ENCODE measurements at regions not wholly inside any gene's neighbourhood (a gene's known extent, or its start where the extent isn't known, plus 50 kb on each side); places are given as distances from the start of the nearest gene placed in this dataset.

GRCh38 chr13:59447031-59447430 is 716.7 kb downstream of the DIAPH3 start:
- no peak for DNase-seq (ENCODE audit: low read depth in 2 of 2)

DNA sequence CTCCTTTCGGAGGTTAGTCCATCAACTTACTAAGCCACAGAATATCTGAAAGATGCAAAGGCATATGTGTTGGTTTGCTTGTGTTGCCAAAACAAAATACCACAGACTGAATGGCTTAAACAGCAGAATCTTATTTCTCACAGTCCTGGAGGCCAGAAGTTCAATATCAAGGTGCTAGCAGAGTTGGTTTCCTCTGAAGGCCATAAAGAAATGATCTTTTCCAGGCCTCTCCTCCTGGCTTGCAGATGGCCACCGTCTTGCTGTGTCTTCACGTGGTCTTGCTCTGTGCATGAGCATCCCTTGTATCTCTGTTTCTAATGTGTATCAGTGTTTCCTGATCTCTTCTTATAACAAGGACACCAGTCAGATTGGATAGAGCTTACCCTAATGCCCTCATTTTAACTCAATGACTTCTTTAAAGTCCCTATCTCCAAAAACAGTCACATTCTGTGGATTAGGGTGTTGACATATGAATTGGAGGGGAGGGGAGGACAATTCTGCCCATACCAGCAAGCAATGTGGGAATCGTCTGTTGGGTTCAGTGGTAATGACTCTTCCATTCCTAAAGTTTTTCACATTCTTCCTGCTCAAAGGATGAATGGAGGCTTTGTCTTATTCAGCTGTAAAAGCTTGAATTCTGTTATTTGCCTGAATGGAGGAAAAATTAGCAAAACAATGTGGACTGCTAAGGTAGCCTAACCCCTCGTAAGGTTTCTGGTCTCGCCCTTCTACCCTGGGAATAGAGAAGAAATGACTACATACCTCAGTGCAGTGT is 715.7 kb downstream of the DIAPH3 start:
- no peak for DNase-seq (ENCODE audit: low read depth in 2 of 2)

- DNase-seq (ENCODE audit: low read depth in 2 of 2), result no peak
Measured at GRCh38 chr13:59449750-59450149, 714.0 kb downstream of the DIAPH3 start.

GRCh38 chr13:59450229-59450628 is 713.5 kb downstream of the DIAPH3 start:
- no peak for DNase-seq (ENCODE audit: low read depth in 2 of 2)

DNA sequence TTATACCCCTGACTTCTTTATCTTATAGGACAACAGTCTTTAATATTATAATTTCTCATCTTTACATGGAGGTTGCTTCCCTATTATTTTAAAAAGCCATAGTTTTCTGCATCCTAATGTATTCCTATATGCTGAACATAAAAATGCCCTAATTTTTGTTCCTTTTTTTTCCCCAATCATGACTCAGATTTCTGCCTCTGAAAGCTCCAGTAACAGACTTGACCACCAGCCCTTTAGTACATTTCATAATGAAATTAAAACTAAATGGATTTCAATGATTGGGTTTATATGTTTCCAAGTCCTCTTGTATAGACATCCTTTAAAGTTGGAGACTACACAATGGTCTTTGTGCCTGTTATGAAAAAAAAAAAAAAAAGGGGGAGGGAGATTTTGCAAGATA is 712.5 kb downstream of the DIAPH3 start:
- DNase-seq (ENCODE audit: low read depth in 2 of 2), result no peak

- no peak for DNase-seq (ENCODE audit: low read depth in 2 of 2)
Measured at GRCh38 chr13:59452189-59452890, 711.4 kb downstream of the DIAPH3 start.

GRCh38 chr13:59458908-59459579 is 704.7 kb downstream of the DIAPH3 start:
- no peak for DNase-seq (ENCODE audit: low read depth in 2 of 2)

- no peak for DNase-seq (ENCODE audit: low read depth in 2 of 2)
Measured at GRCh38 chr13:59459972-59460371, 703.8 kb downstream of the DIAPH3 start.

GRCh38 chr13:59461411-59461810 is 702.3 kb downstream of the DIAPH3 start:
- no peak for DNase-seq (ENCODE audit: low read depth in 2 of 2)

GRCh38 chr13:59463023-59463422 is 700.7 kb downstream of the DIAPH3 start:
- no peak for DNase-seq (ENCODE audit: low read depth in 2 of 2)

DNA sequence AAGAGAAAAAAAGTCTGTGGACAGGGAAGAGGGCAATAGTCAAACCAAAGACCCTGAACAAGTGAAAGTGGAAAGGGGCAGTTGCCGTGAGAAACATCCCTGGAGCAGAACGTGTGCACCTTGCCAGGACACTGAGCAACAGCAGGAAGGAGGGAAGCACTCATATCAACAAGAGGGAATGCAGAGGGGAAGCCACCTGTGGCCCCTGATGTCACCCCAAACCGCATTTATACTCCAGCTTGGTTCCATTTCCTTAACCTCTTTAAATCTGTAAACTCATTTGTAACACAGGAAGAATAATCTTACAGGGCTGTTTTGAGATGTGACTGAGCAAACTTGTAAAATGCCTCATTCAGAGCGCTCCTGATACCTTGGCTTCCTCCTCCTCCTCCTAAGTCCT is 698.8 kb downstream of the DIAPH3 start:
- no peak for DNase-seq (ENCODE audit: low read depth in 2 of 2)

DNA sequence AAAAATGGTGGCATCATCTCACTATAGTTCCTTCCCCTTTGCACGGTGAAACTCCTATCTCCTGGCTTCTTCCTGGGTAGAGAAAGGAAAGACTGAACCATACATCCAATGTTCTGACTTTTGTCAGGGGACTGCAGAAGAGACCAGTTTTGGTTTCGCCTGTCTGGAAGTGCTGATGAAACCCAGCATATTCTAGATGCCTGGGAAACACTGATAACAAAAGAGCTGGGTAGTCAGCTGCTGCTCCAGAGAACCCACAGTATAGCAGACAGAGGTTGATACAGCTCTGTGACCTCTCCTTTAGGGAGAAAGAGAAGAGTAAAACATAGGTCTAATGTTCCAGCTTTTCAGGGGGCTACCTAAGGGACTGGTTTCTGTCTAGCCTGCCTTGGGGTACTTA is 695.3 kb downstream of the DIAPH3 start:
- DNase-seq (ENCODE audit: low read depth in 2 of 2), result no peak

DNA sequence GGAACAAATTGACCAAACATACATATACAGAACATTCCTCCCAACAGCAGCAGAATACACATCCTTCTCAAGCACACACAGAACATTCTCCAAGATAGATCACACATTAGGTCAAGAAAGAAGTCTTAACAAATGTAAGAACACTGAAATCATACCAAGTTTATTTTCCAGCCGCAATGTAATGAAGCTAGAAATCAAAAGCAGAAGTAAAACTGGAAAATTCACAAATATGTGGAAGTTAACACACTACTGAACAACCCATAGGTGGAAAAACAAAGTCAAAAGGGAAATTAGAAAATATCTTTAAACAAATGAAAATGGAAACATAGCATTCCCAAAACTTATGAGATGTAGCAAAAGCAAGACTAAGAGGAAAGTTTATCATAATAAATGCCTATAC is 692.6 kb downstream of the DIAPH3 start:
- no peak for DNase-seq (ENCODE audit: low read depth in 2 of 2)

GRCh38 chr13:59472134-59472533 is 691.6 kb downstream of the DIAPH3 start:
- no peak for DNase-seq (ENCODE audit: low read depth in 2 of 2)

DNA sequence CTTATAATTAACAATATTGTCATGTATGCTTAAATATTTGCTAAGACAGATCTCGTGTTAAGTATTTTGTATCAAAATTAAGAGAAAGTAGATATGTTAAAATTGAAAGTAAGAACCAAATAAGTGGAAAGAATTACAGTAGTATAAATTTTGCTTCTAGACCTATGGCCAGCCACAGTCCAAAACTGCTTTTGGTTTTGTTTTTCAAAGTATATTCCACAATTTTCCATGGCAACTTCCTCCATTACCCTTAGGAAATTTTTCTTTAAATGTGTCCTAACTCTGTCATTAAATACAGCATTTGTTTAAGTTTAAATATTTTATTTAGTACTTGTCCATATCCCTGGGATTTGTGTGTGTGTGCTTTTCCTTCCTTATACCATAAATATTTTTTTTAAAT is 689.0 kb downstream of the DIAPH3 start:
- DNase-seq (ENCODE audit: low read depth in 2 of 2), result no peak

GRCh38 chr13:59475911-59476310 is 687.8 kb downstream of the DIAPH3 start:
- DNase-seq (ENCODE audit: low read depth in 2 of 2), result no peak

DNA sequence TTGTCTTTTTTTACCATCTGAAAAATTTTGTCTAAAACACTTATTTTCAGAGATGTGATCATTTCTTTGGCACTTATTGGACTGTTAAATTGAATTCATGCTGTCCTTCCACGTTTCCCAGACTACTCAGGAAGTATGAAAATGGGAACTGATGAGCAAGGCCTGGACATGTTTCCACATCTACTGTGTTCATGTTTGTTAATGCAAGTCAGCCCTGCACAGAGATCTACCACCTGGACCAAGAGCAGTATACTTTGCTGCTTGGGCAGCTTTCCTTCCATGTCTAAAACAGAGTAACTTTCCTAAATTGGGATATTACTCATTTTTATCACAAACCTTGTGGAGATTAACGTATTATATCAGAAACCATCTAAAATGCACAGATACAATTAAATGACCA is 687.4 kb downstream of the DIAPH3 start:
- DNase-seq (ENCODE audit: low read depth in 2 of 2), result no peak

DNA sequence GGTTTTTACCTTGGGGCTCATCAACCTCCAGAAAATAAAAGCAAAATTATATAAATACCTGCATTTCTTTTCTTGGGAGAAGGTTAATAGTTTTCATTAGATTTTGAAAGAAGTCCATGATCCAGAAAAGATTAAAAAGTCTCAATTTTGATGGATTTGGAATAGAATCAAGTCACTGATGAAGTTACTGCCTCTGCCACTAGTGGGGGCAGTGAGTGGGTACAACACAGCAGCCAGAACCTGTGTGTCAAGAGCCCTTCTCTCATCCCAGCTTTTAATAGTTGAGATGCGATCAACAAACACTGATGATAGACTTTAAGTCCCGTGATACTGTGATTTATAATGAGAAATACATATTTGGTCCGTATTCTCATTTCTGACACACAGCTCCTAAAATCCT is 686.7 kb downstream of the DIAPH3 start:
- no peak for DNase-seq (ENCODE audit: low read depth in 2 of 2)

- DNase-seq (ENCODE audit: low read depth in 2 of 2), result no peak
Measured at GRCh38 chr13:59478908-59479307, 684.8 kb downstream of the DIAPH3 start.

DNA sequence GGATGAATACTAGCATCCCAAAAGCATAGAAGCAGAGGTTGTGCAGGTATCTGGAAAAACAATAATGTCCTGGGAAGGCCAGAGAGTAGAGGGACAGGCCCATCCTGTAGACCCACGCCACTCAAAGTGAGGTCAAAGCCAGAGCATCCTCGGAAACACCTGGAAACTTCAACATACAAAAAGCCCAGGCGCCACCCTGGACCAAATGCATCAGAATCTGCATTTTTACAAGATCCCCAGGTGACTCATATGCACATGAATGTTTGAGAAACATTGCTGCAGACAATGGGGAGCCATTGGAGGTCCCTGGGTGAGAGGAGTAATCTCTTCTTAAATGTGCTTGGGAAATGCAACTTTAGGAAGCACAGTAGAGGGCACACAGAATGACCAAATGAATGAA is 684.1 kb downstream of the DIAPH3 start:
- DNase-seq (ENCODE audit: low read depth in 2 of 2), result no peak

DNA sequence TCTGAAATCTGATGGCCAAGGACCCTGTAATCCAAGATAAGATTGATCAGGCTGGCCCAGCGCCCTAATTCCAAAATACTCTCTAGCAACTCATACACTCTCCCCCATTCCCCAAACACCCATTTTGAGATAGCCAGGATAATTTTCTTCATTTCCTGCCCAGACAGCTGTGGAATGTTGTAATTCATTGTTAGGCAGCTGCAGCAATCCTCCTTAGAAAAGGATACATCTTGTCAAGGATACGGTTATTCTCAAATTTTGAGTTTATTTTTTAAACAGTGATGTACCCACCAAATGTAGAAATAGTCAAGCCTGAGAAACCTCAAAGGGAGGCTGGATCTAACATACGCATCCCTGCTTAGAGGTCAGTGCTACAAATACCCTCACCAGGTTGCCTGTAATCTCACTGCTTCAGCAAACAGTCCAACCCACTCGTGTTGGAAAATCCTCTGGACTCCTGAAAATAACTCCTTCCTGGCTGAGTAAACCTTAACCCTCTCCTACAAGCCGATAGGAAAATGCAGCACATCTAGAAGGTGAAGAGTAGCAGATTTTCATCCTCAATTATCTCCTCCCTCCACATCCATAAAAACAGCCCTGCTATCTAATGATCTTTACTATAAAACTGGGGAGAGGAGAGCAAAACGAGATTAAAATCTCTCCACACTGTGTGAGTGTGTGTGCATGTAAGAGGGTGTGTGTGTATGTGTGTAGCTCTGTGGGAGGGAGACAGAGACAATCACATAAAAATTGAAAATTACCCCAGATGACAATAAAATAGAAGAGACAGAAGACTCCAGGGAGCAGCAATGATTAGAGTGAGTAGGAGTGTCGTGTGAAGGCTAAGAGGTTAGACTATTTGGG is 683.1 kb downstream of the DIAPH3 start:
- DNase-seq (ENCODE audit: low read depth in 2 of 2), result no peak

All from activated CD8-positive, alpha-beta memory T cell treated with anti-CD3 and anti-CD28 coated beads for 4 hours (primary cell).